H1 (cell line): ENCODE measurements at regions not wholly inside any gene's neighbourhood (a gene's known extent, or its start where the extent isn't known, plus 50 kb on each side); places are given as distances from the start of the nearest gene placed in this dataset.

Experiments used
- CTCF ChIA-PET: fragments of 300-600 bp; sonication (Branson Sonifier 250); formaldehyde crosslinking; loops from one replicate; lab custom pipeline; 2021; ENCODE audit not compliant: partially characterized antibody; lab: Charles Lee
- POLR2A ChIA-PET: fragments of 300-600 bp; sonication (Branson Sonifier 250); formaldehyde crosslinking; loops from one replicate; lab custom pipeline; 2021; ENCODE audit warnings: inconsistent platforms; ENCODE audit not compliant: partially characterized antibody; lab: Charles Lee
- DNase-seq, 2 experiments: peaks; one replicate each; pipeline versions ENCODE4 v3.0.0 to v3.0.0-alpha.2; 2010 to 2022; ENCODE audit warnings: low spot score in 2 of 2, low read depth in 1 of 2, mixed read lengths in 1 of 2
- FAIRE-seq: peaks from 2 replicates; lab custom pipeline; 2011; peaks lifted over from hg19 to GRCh38; lab: Jason Lieb, UNC
- H2AFZ ChIP-seq: 2 replicates; pipeline ENCODE4 v1.8.1; 2012; ENCODE audit warnings: low read length, inconsistent platforms
- H2AK5ac ChIP-seq: 2 replicates; pipeline ENCODE4 v1.6.1; 2013; ENCODE audit warnings: low read depth, low read length
- H2BK120ac ChIP-seq: replicated peaks from 2 replicates; pipeline ENCODE3; 2013; ENCODE audit warnings: low read depth, low read length, inconsistent platforms
- H2BK12ac ChIP-seq: 2 replicates; pipeline ENCODE4 v1.6.1; 2013; ENCODE audit warnings: low read depth, low read length
- H2BK15ac ChIP-seq: 2 replicates; pipeline ENCODE4 v1.6.1; 2013; ENCODE audit warnings: low read length
- H2BK20ac ChIP-seq: 2 replicates; pipeline ENCODE4 v1.6.1; 2013; ENCODE audit warnings: low read length
- H2BK5ac ChIP-seq: 2 replicates; pipeline ENCODE4 v1.6.1; 2013; ENCODE audit warnings: low read depth, low read length
- H3K14ac ChIP-seq: 2 replicates; pipeline ENCODE4 v1.6.1; 2013; ENCODE audit warnings: inconsistent platforms; ENCODE audit not compliant: insufficient read length
- H3K18ac ChIP-seq: 2 replicates; pipeline ENCODE4 v1.6.1; 2013; ENCODE audit warnings: low read length; ENCODE audit errors: extremely low read depth
- H3K23ac ChIP-seq: 2 replicates; pipeline ENCODE4 v1.6.1; 2013; ENCODE audit warnings: inconsistent platforms; ENCODE audit not compliant: insufficient read length
- H3K23me2 ChIP-seq: 2 replicates; pipeline ENCODE4 v1.6.1; 2013; ENCODE audit warnings: low read depth, low read length
- H3K27ac ChIP-seq: 2 replicates; pipeline ENCODE4 v1.6.1; 2011; ENCODE audit warnings: low read depth, low read length, inconsistent platforms
- H3K27me3 ChIP-seq, 4 experiments: replicated peaks in 1 of 4; 1 replicate in 1 of 4; 2 replicates in 3 of 4; pipeline versions ENCODE4 v1.6.1 to v1.8.1; 2011 to 2013; ENCODE audit warnings: low read length in 3 of 4, mild to moderate bottlenecking in 3 of 4, inconsistent platforms in 2 of 4, mixed read lengths in 2 of 4, moderate library complexity in 1 of 4; ENCODE audit not compliant: control insufficient read depth in 3 of 4, insufficient read depth in 3 of 4; ENCODE audit errors: extremely low read depth in 1 of 4
- H3K36me3 ChIP-seq, 4 experiments: 2 replicates each; pipeline versions ENCODE4 v1.6.1 to v1.8.1; 2011 to 2013; ENCODE audit warnings: mild to moderate bottlenecking in 4 of 4, low read length in 3 of 4, moderate library complexity in 2 of 4, control low read depth in 1 of 4, inconsistent platforms in 1 of 4; ENCODE audit not compliant: insufficient read depth in 4 of 4, control insufficient read depth in 2 of 4
- H3K4ac ChIP-seq: replicated peaks from 2 replicates; pipeline ENCODE3; 2013; ENCODE audit warnings: low read length, low read depth, mixed read lengths, inconsistent platforms; ENCODE audit not compliant: insufficient read length
- H3K4me1 ChIP-seq, 4 experiments: replicated peaks in 1 of 4; 1 replicate in 1 of 4; 2 replicates in 3 of 4; pipeline versions ENCODE4 v1.6.1 to v1.8.1; 2011 to 2013; ENCODE audit warnings: low read length in 3 of 4, inconsistent platforms in 2 of 4, mixed read lengths in 1 of 4; ENCODE audit not compliant: insufficient read depth in 4 of 4, control insufficient read depth in 3 of 4
- H3K4me2 ChIP-seq, 2 experiments: 2 replicates each; pipeline versions ENCODE4 v1.6.1 to v1.8.1; 2011 to 2013; ENCODE audit warnings: low read depth in 2 of 2, low read length in 2 of 2, control low read depth in 1 of 2, inconsistent platforms in 1 of 2, mild to moderate bottlenecking in 1 of 2; ENCODE audit not compliant: insufficient read depth in 1 of 2
- H3K4me3 ChIP-seq, 4 experiments: fragments of 200-600, 300-600 bp in 1 of 4; sonication (generic), shearing (Covaris generic), sonication (Bioruptor Twin) in 1 of 4; 2 replicates each; pipeline versions ENCODE4 v1.5.1 to v1.8.1; 2011 to 2016; ENCODE audit warnings: low read length in 4 of 4, low read depth in 3 of 4, control low read depth in 2 of 4, inconsistent platforms in 2 of 4, mild to moderate bottlenecking in 2 of 4, mixed read lengths in 1 of 4, moderate library complexity in 1 of 4; ENCODE audit not compliant: insufficient read depth in 2 of 4; ENCODE audit errors: extremely low read depth in 1 of 4
- H3K56ac ChIP-seq: replicated peaks from 2 replicates; pipeline ENCODE3; 2013; ENCODE audit warnings: low read depth, mild to moderate bottlenecking, mixed read lengths, low read length, inconsistent platforms; ENCODE audit not compliant: insufficient read length
- H3K79me1 ChIP-seq: 2 replicates; pipeline ENCODE4 v1.6.1; 2013; ENCODE audit warnings: low read depth, low read length, control low read depth
- H3K79me2 ChIP-seq, 2 experiments: 2 replicates each; pipeline versions ENCODE4 v1.6.1 to v1.8.1; 2012 to 2013; ENCODE audit warnings: low read length in 2 of 2, mild to moderate bottlenecking in 2 of 2, inconsistent platforms in 1 of 2; ENCODE audit not compliant: insufficient read depth in 2 of 2, control insufficient read depth in 1 of 2
- H3K9ac ChIP-seq, 4 experiments: replicated peaks in 1 of 4; 1 replicate in 1 of 4; 2 replicates in 3 of 4; pipeline versions ENCODE4 v1.6.1 to v1.8.1; 2011 to 2013; ENCODE audit warnings: low read depth in 3 of 4, low read length in 3 of 4, control low read depth in 2 of 4, mild to moderate bottlenecking in 2 of 4, moderate library complexity in 2 of 4, inconsistent platforms in 1 of 4; ENCODE audit errors: extremely low read depth in 1 of 4
- H3K9me3 ChIP-seq, 2 experiments: 2 replicates each; pipeline versions ENCODE4 v1.6.1 to v1.8.1; 2012 to 2013; ENCODE audit warnings: mild to moderate bottlenecking in 2 of 2, moderate library complexity in 2 of 2, control low read depth in 1 of 2, inconsistent platforms in 1 of 2, low read depth in 1 of 2, low read length in 1 of 2, mixed read lengths in 1 of 2; ENCODE audit not compliant: insufficient read depth in 2 of 2
- H4K20me1 ChIP-seq, 2 experiments: replicated peaks in 1 of 2; 2 replicates each; pipeline versions ENCODE3 to v1.8.1; 2011 to 2013; ENCODE audit warnings: inconsistent platforms in 2 of 2, low read length in 2 of 2, mild to moderate bottlenecking in 1 of 2; ENCODE audit not compliant: insufficient read depth in 2 of 2, control insufficient read depth in 1 of 2
- H4K5ac ChIP-seq: 2 replicates; pipeline ENCODE4 v1.6.1; 2013; ENCODE audit warnings: low read length, low read depth, mixed read lengths, inconsistent platforms; ENCODE audit not compliant: insufficient read length
- H4K8ac ChIP-seq: 2 replicates; pipeline ENCODE4 v1.8.0; 2013; ENCODE audit warnings: mild to moderate bottlenecking, moderate library complexity, low read length, inconsistent platforms; ENCODE audit not compliant: insufficient read depth; ENCODE audit errors: extremely low read depth
- H4K91ac ChIP-seq: replicated peaks from 2 replicates; pipeline ENCODE3; 2013; ENCODE audit warnings: low read length, mixed read lengths, inconsistent platforms; ENCODE audit not compliant: insufficient read length
- ATF3 ChIP-seq: IDR thresholded peaks from 2 replicates; pipeline ENCODE4 v1.6.1; 2011; ENCODE audit warnings: low read depth, mild to moderate bottlenecking, low read length; ENCODE audit not compliant: insufficient read depth
- CBX8 ChIP-seq: fragments of 300-800, 300-1000 bp; sonication (generic); IDR thresholded peaks from 2 replicates; pipeline ENCODE4 v1.7.1; 2016; ENCODE audit warnings: low read depth, low read length, borderline replicate concordance
- EP300 ChIP-seq, 2 experiments: IDR thresholded peaks; 1 replicate in 1 of 2; 2 replicates in 1 of 2; pipeline ENCODE4 v1.6.1; 2011 to 2012; ENCODE audit warnings: low read depth in 2 of 2, low read length in 2 of 2, mild to moderate bottlenecking in 2 of 2, borderline replicate concordance in 1 of 2, inconsistent platforms in 1 of 2, moderate library complexity in 1 of 2
- EZH2 ChIP-seq: fragments of 200-600 bp; sonication (generic); IDR thresholded peaks from 2 replicates; pipeline ENCODE4 v1.7.1; 2012; ENCODE audit warnings: low read depth, mild to moderate bottlenecking, moderate library complexity, low read length, inconsistent platforms; ENCODE audit not compliant: severe bottlenecking
- JUND ChIP-seq: IDR thresholded peaks from 2 replicates; pipeline ENCODE4 v1.6.1; 2011; ENCODE audit warnings: mild to moderate bottlenecking, improper control_type of control experiment, low read length
- SP4 ChIP-seq: IDR thresholded peaks from 2 replicates; pipeline ENCODE4 v1.6.1; 2012; ENCODE audit warnings: low read length, inconsistent platforms
- WGBS, 2 experiments: shearing (Covaris generic) in 1 of 2; methylation state at CpG; one replicate each; pipeline versions ENCODE4 v1.1.6 to v1.1.7; 2013 to 2015; ENCODE audit warnings: low lambda C conversion rate in 2 of 2, mixed read lengths in 2 of 2, inconsistent platforms in 1 of 2, low coverage in 1 of 2, missing lambda C conversion rate in 1 of 2; ENCODE audit not compliant: insufficient replicate concordance in 2 of 2, insufficient coverage in 1 of 2, insufficient read length in 1 of 2; ENCODE audit errors: extremely low coverage in 1 of 2, missing lambda C conversion rate in 1 of 2; 5-methylcytosine and 5-hydroxymethylcytosine counted together

GRCh38 chr13:62046512-62046911 lies 630.9 kb upstream of the PCDH20 start:
- H3K36me3 ChIP-seq: no peaks in the 10 kb centered on the region
- H3K18ac ChIP-seq: no peak overlapping the region
- TF ChIP-seq CBX8 (no peak), EZH2 (no peak), SP4 (no peak), ATF3 (no peak), EP300 (IDR thresholded peaks at IDR 0.05; ENCODE audit: borderline replicate concordance in 1 of 2, low read depth in 2 of 2, low read length in 2 of 2) (no peak), JUND (no peak)
- no peaks in the 10 kb centered on the region for H3K79me2 ChIP-seq
- DNase-seq: no peak
- no peaks in the 10 kb centered on the region for H4K20me1 ChIP-seq
- H3K23ac ChIP-seq: no peak overlapping the region
- ChIA-PET POLR2A (no interaction called here), CTCF (no interaction called here)
- no peak overlapping the region for H3K4me3 ChIP-seq
- no peak overlapping the region for H3K27ac ChIP-seq
- no peak overlapping the region for H4K8ac ChIP-seq
- H3K9ac ChIP-seq: no peak overlapping the region
- H4K91ac ChIP-seq: no peak overlapping the region
- H3K4me2 ChIP-seq: no peak overlapping the region
- no peaks in the 10 kb centered on the region for H3K4me1 ChIP-seq
- no peak overlapping the region for H2BK120ac ChIP-seq
- no peaks in the 10 kb centered on the region for H3K27me3 ChIP-seq
- no peak overlapping the region for H2BK15ac ChIP-seq
- H3K14ac ChIP-seq: no peak overlapping the region
- H2AFZ ChIP-seq: no peak overlapping the region
- H4K5ac ChIP-seq: no peak overlapping the region
- peaks cover 8 to 9% of the 10 kb centered on the region in 2 experiments for H3K9me3 ChIP-seq
- no peak overlapping the region for H3K4ac ChIP-seq
- no peak overlapping the region for H3K56ac ChIP-seq
- H3K23me2 ChIP-seq: no peaks in the 10 kb centered on the region
- WGBS, 2 experiments: 93% methylated on average over 10 of the region's 13 CpGs; no CpG with 5 or more reads in 1 of the 2 experiments
- no peak overlapping the region for H2BK20ac ChIP-seq
- no peak overlapping the region for H2BK5ac ChIP-seq
- H2BK12ac ChIP-seq: no peak overlapping the region
- no peak overlapping the region for H2AK5ac ChIP-seq
- no peaks in the 10 kb centered on the region for H3K79me1 ChIP-seq
- FAIRE-seq: no peak
